GM12891 (cell line): ENCODE measurements at regions not wholly inside any gene's neighbourhood (a gene's known extent, or its start where the extent isn't known, plus 50 kb on each side); places are given as distances from the start of the nearest gene placed in this dataset.

Source experiments
- PAX5 ChIP-seq: IDR thresholded peaks from 2 replicates; pipeline ENCODE4 v1.6.1; 2011; ENCODE audit warnings: low read length, moderate library complexity, mild to moderate bottlenecking; ENCODE audit not compliant: insufficient read depth, severe bottlenecking
- POLR2A ChIP-seq: IDR thresholded peaks from 2 replicates; pipeline ENCODE4 v1.6.1; 2011; ENCODE audit warnings: low read depth, low read length, control low read depth
- POLR2AphosphoS5 ChIP-seq: IDR thresholded peaks from 2 replicates; pipeline ENCODE4 v1.6.1; 2011; ENCODE audit warnings: low read depth, low read length, control low read depth
- SPI1 ChIP-seq: IDR thresholded peaks from 2 replicates; pipeline ENCODE4 v1.6.1; 2011; ENCODE audit warnings: low read depth, low read length, control low read depth
- TAF1 ChIP-seq: IDR thresholded peaks from 2 replicates; pipeline ENCODE4 v1.6.1; 2011; ENCODE audit warnings: low read depth, low read length, control low read depth

DNA sequence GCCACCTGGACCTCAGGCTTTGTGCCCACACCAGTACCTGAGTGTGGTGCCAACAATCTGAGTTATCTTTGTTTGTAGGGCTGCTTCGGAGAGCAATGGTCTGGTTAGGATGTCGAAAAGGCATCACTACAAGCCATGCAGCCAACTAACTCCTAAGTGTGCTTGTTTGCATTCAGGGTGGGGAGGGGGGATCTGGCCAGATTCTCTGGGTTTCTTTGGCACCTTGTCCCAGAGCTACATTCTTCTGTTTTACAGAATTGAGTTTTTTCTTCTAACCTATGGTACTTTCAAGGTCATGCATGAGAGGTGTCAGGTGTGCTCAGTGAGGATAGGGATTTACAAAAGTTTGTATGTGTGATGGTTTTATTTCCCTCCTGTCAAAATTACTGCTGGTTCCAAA lies 391.4 kb upstream of the RARB start:
- no peak for TF ChIP-seq POLR2A
- TF ChIP-seq POLR2AphosphoS5, result no peak
- TF ChIP-seq SPI1, result no peak
- no peak for TF ChIP-seq TAF1
- TF ChIP-seq PAX5, result no peak
